Neuronal stem cell (in vitro differentiated cells): ENCODE measurements at regions not wholly inside any gene's neighbourhood (a gene's known extent, or its start where the extent isn't known, plus 50 kb on each side); places are given as distances from the start of the nearest gene placed in this dataset.

Experiments
- DNase-seq: peaks from one replicate; pipeline ENCODE4 v3.0.0-alpha.2; 2013; ENCODE audit warnings: low spot score
- H2AFZ ChIP-seq: one replicate; pipeline ENCODE4 v1.6.1; 2013; ENCODE audit warnings: mild to moderate bottlenecking, low read length, inconsistent platforms
- H2AK5ac ChIP-seq: 2 replicates; pipeline ENCODE4 v1.6.1; 2013; ENCODE audit warnings: low read depth, mild to moderate bottlenecking, inconsistent platforms, low read length, moderate library complexity, mixed read lengths
- H2BK120ac ChIP-seq: 2 replicates; pipeline ENCODE4 v1.6.1; 2013; ENCODE audit warnings: low read depth, mild to moderate bottlenecking, inconsistent platforms, low read length, moderate library complexity, mixed read lengths
- H2BK12ac ChIP-seq: one replicate; pipeline ENCODE4 v1.6.1; 2013; ENCODE audit warnings: low read length, inconsistent platforms
- H2BK15ac ChIP-seq: 2 replicates; pipeline ENCODE4 v1.6.1; 2013; ENCODE audit warnings: mild to moderate bottlenecking, low read length, inconsistent platforms, mixed read lengths
- H2BK5ac ChIP-seq: one replicate; pipeline ENCODE4 v1.6.1; 2013; ENCODE audit warnings: inconsistent platforms, mild to moderate bottlenecking, low read length, moderate library complexity
- H3K14ac ChIP-seq: one replicate; pipeline ENCODE4 v1.6.1; 2013; ENCODE audit warnings: low read length, inconsistent platforms
- H3K18ac ChIP-seq: 2 replicates; pipeline ENCODE4 v1.6.1; 2013; ENCODE audit warnings: low read length, inconsistent platforms
- H3K23ac ChIP-seq: 2 replicates; pipeline ENCODE4 v1.6.1; 2013; ENCODE audit warnings: low read depth, mild to moderate bottlenecking, mixed read lengths, low read length, inconsistent platforms; ENCODE audit not compliant: poor library complexity
- H3K27ac ChIP-seq: replicated peaks from 3 replicates; pipeline ENCODE4 v1.5.1; 2013; ENCODE audit warnings: low read length, inconsistent platforms
- H3K27me3 ChIP-seq, 3 experiments: 2 replicates each; pipeline ENCODE4 v1.6.1; 2013; ENCODE audit warnings: low read length in 3 of 3, mild to moderate bottlenecking in 2 of 3, inconsistent platforms in 1 of 3, low read depth in 1 of 3, mixed read lengths in 1 of 3, moderate library complexity in 1 of 3; ENCODE audit not compliant: control insufficient read depth in 3 of 3, insufficient read depth in 3 of 3
- H3K36me3 ChIP-seq, 2 donors: replicated peaks in 1 of 2; 2 replicates each; pipeline ENCODE4 v1.6.1; 2013; ENCODE audit warnings: low read length in 2 of 2; ENCODE audit not compliant: control insufficient read depth in 2 of 2, insufficient read depth in 2 of 2
- H3K4ac ChIP-seq: 2 replicates; pipeline ENCODE4 v1.6.1; 2013; ENCODE audit warnings: inconsistent platforms, mild to moderate bottlenecking, low read length, moderate library complexity
- H3K4me1 ChIP-seq, 2 donors: 1 replicate in 1 of 2; 2 replicates in 1 of 2; pipeline ENCODE4 v1.6.1; 2013; ENCODE audit warnings: low read length in 2 of 2, low read depth in 1 of 2; ENCODE audit not compliant: control insufficient read depth in 2 of 2, insufficient read depth in 1 of 2
- H3K4me2 ChIP-seq: one replicate; pipeline ENCODE4 v1.6.1; 2013; ENCODE audit warnings: mild to moderate bottlenecking, low read length, inconsistent platforms; ENCODE audit not compliant: insufficient read depth, poor library complexity, severe bottlenecking
- H3K4me3 ChIP-seq, 2 donors: 2 replicates each; pipeline ENCODE4 v1.5.1; 2013; ENCODE audit warnings: low read length in 2 of 2, mild to moderate bottlenecking in 2 of 2, inconsistent platforms in 1 of 2, moderate library complexity in 1 of 2
- H3K79me1 ChIP-seq: one replicate; pipeline ENCODE4 v1.6.1; 2013; ENCODE audit warnings: low read depth, mild to moderate bottlenecking, inconsistent platforms, low read length, moderate library complexity
- H3K9ac ChIP-seq: one replicate; pipeline ENCODE4 v1.6.1; 2013; ENCODE audit warnings: mild to moderate bottlenecking, low read depth, low read length, inconsistent platforms; ENCODE audit not compliant: poor library complexity
- H3K9me3 ChIP-seq, 2 donors: replicated peaks in 1 of 2; 2 replicates each; pipeline versions ENCODE3 to v1.6.1; 2013; ENCODE audit warnings: low read length in 2 of 2, mild to moderate bottlenecking in 2 of 2, inconsistent platforms in 1 of 2, low read depth in 1 of 2, mixed read lengths in 1 of 2, moderate library complexity in 1 of 2; ENCODE audit not compliant: control insufficient read depth in 2 of 2, insufficient read depth in 1 of 2
- H4K8ac ChIP-seq: one replicate; pipeline ENCODE4 v1.6.1; 2013; ENCODE audit warnings: low read depth, mild to moderate bottlenecking, inconsistent platforms, low read length, moderate library complexity
- H4K91ac ChIP-seq: one replicate; pipeline ENCODE4 v1.6.1; 2013; ENCODE audit warnings: low read length, low read depth, mild to moderate bottlenecking, inconsistent platforms; ENCODE audit not compliant: poor library complexity
- WGBS, 2 donors: extraction: QIAGEN DNeasy Blood & Tissue Kit; methylation state at CpG; one replicate each; pipeline ENCODE4 v1.1.7; 2013; ENCODE audit warnings: missing lambda C conversion rate in 2 of 2, mixed read lengths in 1 of 2; ENCODE audit not compliant: insufficient read length in 2 of 2, insufficient replicate concordance in 1 of 2; ENCODE audit errors: extremely low coverage in 2 of 2; 5-methylcytosine and 5-hydroxymethylcytosine counted together

- no peak overlapping the region for H4K8ac ChIP-seq
- no peaks in the 10 kb centered on the region for H3K9me3 ChIP-seq
- H3K4ac ChIP-seq: no peak overlapping the region
- H3K79me1 ChIP-seq: no peaks in the 10 kb centered on the region
- no peak overlapping the region for H3K4me3 ChIP-seq
- H2BK15ac ChIP-seq: no peak overlapping the region
- H3K23ac ChIP-seq: no peak overlapping the region
- no peak for DNase-seq
- no peak overlapping the region for H2AFZ ChIP-seq
- H2AK5ac ChIP-seq: no peak overlapping the region
- no peaks in the 10 kb centered on the region for H3K27me3 ChIP-seq
- H3K4me1 ChIP-seq: no peaks in the 10 kb centered on the region
- H3K14ac ChIP-seq: no peak overlapping the region
- WGBS, 2 donors: no CpG with 5 or more reads among the region's 2 CpGs
- H3K27ac ChIP-seq: no peak overlapping the region
- no peaks in the 10 kb centered on the region for H3K36me3 ChIP-seq
- H2BK12ac ChIP-seq: no peak overlapping the region
- no peak overlapping the region for H3K9ac ChIP-seq
- H2BK120ac ChIP-seq: no peak overlapping the region
- H4K91ac ChIP-seq: no peak overlapping the region
- H3K4me2 ChIP-seq: no peak overlapping the region
- H2BK5ac ChIP-seq: no peak overlapping the region
- H3K18ac ChIP-seq: no peak overlapping the region
Measured at GRCh38 chr2:194103941-194104659, 1552.9 kb upstream of the SLC39A10 start.

DNA sequence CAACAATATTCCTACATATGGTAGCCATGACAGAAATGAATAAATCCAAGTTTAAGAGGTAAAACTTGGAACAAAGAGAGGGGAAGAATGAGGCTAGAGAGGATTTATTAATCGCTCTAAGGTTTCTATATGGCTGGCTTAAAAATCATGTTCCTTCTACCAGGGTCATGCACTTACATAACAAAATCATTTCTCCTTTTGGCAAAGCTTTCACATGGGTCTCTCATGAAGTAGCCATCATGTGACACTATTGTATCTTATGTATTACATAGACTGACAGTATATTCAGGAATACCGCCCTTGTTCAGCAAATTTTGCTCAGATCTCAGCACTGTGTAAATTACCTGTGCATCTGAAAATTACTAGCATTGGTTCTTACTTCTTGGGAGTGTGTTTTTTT lies 1554.5 kb upstream of the SLC39A10 start:
- H2BK15ac ChIP-seq: no peak overlapping the region
- H3K79me1 ChIP-seq: no peaks in the 10 kb centered on the region
- H3K9ac ChIP-seq: no peak overlapping the region
- WGBS, 2 donors: no CpG with 5 or more reads among the region's 2 CpGs
- H3K4me3 ChIP-seq: no peak overlapping the region
- no peaks in the 10 kb centered on the region for H3K27me3 ChIP-seq
- no peak overlapping the region for H3K4me2 ChIP-seq
- no peak overlapping the region for H4K91ac ChIP-seq
- no peak overlapping the region for H3K18ac ChIP-seq
- no peak overlapping the region for H3K23ac ChIP-seq
- H3K36me3 ChIP-seq: no peaks in the 10 kb centered on the region
- no peak overlapping the region for H3K4ac ChIP-seq
- H2AK5ac ChIP-seq: no peak overlapping the region
- no peak overlapping the region for H3K14ac ChIP-seq
- no peak for DNase-seq
- H2BK5ac ChIP-seq: no peak overlapping the region
- H3K9me3 ChIP-seq: no peaks in the 10 kb centered on the region
- no peak overlapping the region for H2AFZ ChIP-seq
- H3K4me1 ChIP-seq: no peaks in the 10 kb centered on the region
- no peak overlapping the region for H2BK120ac ChIP-seq
- H4K8ac ChIP-seq: no peak overlapping the region
- no peak overlapping the region for H3K27ac ChIP-seq
- H2BK12ac ChIP-seq: no peak overlapping the region

DNA sequence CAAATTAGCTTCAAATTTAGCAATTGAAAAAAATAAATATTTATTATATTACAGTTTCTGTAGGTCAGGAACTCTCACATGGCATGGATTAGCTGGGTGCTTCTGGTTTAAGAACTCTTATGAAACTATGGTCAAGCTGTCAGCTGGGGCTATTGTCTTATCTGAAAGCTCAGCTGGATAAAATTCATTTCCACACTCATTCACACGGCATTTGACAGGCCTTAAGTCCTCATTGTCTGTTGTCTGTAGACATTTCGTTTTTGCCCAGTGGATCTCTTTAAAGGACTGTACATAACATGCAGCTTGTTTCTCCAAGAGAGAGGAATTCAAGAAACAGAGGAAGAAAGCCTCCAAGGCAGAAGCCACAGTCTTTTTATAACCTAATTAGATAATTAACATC lies 1556.8 kb upstream of the SLC39A10 start:
- no peak overlapping the region for H2BK15ac ChIP-seq
- H2BK120ac ChIP-seq: no peak overlapping the region
- H3K4me3 ChIP-seq: no peak overlapping the region
- H4K91ac ChIP-seq: no peak overlapping the region
- H4K8ac ChIP-seq: no peak overlapping the region
- H3K4me2 ChIP-seq: no peak overlapping the region
- no peak overlapping the region for H3K23ac ChIP-seq
- H3K4ac ChIP-seq: no peak overlapping the region
- H3K18ac ChIP-seq: no peak overlapping the region
- H2AFZ ChIP-seq: no peak overlapping the region
- no peak for DNase-seq
- WGBS, 2 donors: no CpG with 5 or more reads among the region's 2 CpGs
- H3K79me1 ChIP-seq: no peaks in the 10 kb centered on the region
- no peak overlapping the region for H3K27ac ChIP-seq
- H3K27me3 ChIP-seq: no peaks in the 10 kb centered on the region
- H3K36me3 ChIP-seq: no peaks in the 10 kb centered on the region
- no peaks in the 10 kb centered on the region for H3K4me1 ChIP-seq
- no peak overlapping the region for H3K14ac ChIP-seq
- no peak overlapping the region for H3K9ac ChIP-seq
- no peak overlapping the region for H2AK5ac ChIP-seq
- no peak overlapping the region for H2BK12ac ChIP-seq
- H2BK5ac ChIP-seq: no peak overlapping the region
- H3K9me3 ChIP-seq: no peaks in the 10 kb centered on the region

DNA sequence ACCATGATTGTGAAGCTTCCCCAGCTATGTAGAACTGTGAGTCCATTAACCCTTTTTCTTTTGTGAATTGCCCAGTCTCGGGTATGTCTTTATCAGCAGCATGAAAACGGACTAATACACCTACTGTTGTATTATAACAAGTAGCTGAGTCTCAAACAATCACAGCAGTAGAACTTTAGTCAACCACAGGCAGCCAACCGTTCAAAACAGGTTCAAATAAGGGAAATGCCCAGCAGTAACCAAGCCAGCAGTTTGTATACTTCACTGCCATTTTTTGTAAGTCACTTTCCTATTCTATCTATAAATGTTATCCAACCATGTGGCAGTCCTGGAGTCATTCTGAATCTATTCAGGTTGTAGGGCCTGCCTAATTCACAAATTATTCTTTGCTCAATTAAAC lies 1560.6 kb upstream of the SLC39A10 start:
- Histone ChIP-seq H2BK15ac (no peak overlapping the region), H3K14ac (no peak overlapping the region), H3K4ac (no peak overlapping the region), H4K8ac (no peak overlapping the region), H2BK12ac (no peak overlapping the region), H3K27ac (no peak overlapping the region), H2BK120ac (no peak overlapping the region), H3K79me1 (no peaks in the 10 kb centered on the region), H3K36me3 (no peaks in the 10 kb centered on the region), H3K4me1 (no peaks in the 10 kb centered on the region), H3K27me3 (no peaks in the 10 kb centered on the region), H3K18ac (no peak overlapping the region), H3K9me3 (no peaks in the 10 kb centered on the region), H2BK5ac (no peak overlapping the region), H4K91ac (no peak overlapping the region), H3K9ac (no peak overlapping the region), H2AFZ (no peak overlapping the region), H2AK5ac (no peak overlapping the region), H3K23ac (no peak overlapping the region), H3K4me2 (no peak overlapping the region), H3K4me3 (no peak overlapping the region)
- DNase-seq: no peak
- WGBS, 2 donors: no CpG with 5 or more reads among the region's 3 CpGs
